ENCODE measurements at regions not wholly inside any gene's neighbourhood (a gene's known extent, or its start where the extent isn't known, plus 50 kb on each side); places are given as distances from the start of the nearest gene placed in this dataset.

DNA sequence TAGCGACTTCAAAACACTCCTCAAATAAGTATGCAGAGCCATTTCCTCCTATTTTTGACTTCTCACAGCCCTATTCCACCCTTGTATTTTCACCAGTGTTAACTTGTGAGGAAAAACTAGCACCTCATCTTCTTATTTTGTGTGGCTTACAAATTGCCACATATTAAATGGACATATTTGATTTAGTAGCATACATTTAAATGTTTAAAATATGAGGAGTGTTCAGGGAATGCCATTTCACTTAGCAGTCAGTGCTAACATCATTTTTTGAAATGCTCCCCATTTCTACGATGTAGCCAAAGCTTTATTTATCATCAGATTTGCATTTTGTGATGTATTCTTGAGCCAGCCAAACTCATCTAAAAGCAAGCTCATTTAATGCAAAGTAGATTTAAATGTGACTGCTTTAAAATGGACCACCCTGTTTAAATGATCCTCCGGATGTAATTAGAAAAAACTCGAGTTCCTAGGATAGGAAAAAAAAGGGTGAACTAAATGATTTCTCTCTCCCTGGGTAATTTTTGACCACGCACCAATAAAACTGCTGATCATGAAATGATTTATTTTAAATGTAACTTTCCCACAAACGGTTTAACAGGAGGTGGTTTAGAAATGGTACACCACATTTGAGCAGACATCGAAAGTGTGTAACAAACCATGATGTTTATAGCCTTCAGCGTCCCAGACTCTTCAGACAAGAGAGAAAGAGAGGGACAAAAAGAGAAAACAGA lies 172.6 kb downstream of the CD83 start:
- TF ChIP-seq POLR2AphosphoS5 (IDR thresholded peaks at IDR 0.05; ENCODE audit: low read depth, low read length) (no peak), TAF1 (IDR thresholded peaks at IDR 0.05; ENCODE audit: borderline replicate concordance, insufficient read depth, low read length) (no peak), SIN3A (IDR thresholded peaks at IDR 0.05; ENCODE audit: borderline replicate concordance, insufficient read depth, low read length) (no peak)
- TF ChIP-seq, protein P1, sequence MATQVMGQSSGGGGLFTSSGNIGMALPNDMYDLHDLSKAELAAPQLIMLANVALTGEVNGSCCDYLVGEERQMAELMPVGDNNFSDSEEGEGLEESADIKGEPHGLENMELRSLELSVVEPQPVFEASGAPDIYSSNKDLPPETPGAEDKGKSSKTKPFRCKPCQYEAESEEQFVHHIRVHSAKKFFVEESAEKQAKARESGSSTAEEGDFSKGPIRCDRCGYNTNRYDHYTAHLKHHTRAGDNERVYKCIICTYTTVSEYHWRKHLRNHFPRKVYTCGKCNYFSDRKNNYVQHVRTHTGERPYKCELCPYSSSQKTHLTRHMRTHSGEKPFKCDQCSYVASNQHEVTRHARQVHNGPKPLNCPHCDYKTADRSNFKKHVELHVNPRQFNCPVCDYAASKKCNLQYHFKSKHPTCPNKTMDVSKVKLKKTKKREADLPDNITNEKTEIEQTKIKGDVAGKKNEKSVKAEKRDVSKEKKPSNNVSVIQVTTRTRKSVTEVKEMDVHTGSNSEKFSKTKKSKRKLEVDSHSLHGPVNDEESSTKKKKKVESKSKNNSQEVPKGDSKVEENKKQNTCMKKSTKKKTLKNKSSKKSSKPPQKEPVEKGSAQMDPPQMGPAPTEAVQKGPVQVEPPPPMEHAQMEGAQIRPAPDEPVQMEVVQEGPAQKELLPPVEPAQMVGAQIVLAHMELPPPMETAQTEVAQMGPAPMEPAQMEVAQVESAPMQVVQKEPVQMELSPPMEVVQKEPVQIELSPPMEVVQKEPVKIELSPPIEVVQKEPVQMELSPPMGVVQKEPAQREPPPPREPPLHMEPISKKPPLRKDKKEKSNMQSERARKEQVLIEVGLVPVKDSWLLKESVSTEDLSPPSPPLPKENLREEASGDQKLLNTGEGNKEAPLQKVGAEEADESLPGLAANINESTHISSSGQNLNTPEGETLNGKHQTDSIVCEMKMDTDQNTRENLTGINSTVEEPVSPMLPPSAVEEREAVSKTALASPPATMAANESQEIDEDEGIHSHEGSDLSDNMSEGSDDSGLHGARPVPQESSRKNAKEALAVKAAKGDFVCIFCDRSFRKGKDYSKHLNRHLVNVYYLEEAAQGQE (IDR thresholded peaks at IDR 0.05; ENCODE audit: insufficient read depth in 1 of 2, low read depth in 2 of 2, low read length in 2 of 2) = no peak
